HG03196 (cell line): ENCODE measurements at regions not wholly inside any gene's neighbourhood (a gene's known extent, or its start where the extent isn't known, plus 50 kb on each side); places are given as distances from the start of the nearest gene placed in this dataset.
"Not testable (repeated sequence)": the region's sequence is repeated elsewhere in the genome, so short reads cannot be mapped to it uniquely, and the experiment has no call there.

Experiments used
- ATAC-seq: cut with Tn5 transposase; IDR thresholded peaks from one replicate; pipeline ENCODE4 v1.9.1; 2021; ENCODE audit not compliant: unreplicated experiment

GRCh38 chr12:9313479-9313878, 105.3 kb upstream of the PZP start:
- ATAC-seq = not testable (repeated sequence)

DNA sequence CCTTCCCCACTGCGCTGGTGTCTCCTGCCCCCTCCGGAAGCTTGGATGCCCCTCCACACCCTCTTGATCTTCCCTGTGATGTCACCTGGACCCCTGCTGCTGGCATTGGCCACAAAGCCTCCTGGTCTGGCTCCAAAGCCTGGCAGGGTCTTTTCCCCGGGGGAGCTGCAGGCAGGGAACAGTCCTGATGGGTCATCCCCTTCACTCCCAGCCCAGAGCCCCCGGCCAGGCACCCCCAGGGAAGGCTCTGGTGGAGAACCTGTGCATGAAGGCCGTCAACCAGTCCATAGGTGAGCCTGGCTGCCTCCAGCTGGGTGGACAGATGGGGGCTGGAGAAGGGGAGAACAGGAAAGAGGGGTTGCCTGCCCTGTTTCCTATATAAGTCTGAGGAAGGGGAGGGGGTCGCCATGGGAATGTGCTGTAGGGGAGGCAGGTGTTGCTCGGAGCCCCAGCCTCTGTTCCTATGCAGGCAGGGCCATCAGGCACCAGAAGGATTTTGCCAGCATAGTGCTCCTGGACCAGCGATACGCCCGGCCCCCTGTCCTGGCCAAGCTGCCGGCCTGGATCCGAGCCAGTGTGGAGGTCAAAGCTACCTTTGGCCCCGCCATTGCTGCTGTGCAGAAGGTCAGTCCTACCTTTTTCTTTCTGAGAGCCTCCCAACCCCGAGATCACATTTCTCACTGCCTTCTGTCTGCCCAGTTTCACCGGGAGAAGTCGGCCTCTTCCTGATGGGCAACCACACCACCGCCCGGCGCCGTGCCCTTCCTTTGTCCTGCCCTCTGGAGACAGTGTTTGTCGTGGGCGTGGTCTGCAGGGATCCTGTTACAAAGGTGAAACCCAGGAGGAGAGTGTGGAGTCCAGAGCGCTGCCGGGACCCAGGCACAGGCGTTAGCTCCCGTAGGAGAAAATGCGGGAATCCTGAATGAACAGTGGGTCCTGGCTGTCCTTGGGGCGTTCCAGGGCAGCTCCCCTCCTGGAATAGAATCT, 104.5 kb upstream of the PZP start:
- ATAC-seq = not testable (repeated sequence)

GRCh38 chr12:9311454-9311853, 103.3 kb upstream of the PZP start:
- not testable (repeated sequence) for ATAC-seq

- not testable (repeated sequence) for ATAC-seq
Observed at GRCh38 chr12:9310645-9311044, 102.5 kb upstream of the PZP start.

- ATAC-seq = not testable (repeated sequence)
Observed at GRCh38 chr12:9309749-9310148, 101.6 kb upstream of the PZP start.

GRCh38 chr12:9308745-9309144, 100.5 kb upstream of the PZP start:
- not testable (repeated sequence) for ATAC-seq

DNA sequence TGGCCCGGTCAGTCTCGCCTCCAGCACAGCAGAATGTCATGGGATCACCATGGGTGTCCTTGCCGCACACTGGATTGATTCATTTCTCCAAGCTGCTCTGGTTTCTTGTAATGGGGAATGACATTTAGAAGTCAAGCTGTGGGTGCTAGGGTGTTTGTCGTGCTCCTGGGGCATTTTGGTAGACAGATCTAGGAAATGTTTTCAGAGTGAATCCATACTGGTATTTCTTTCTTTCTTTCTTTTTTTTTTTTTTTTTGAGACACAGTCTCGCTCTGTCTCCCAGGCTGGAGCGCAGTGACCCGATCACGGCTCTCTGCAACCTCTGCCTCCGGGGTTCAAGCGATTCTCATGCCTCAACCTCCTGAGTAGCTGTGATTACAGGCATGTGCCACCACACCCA, 100.0 kb upstream of the PZP start:
- ATAC-seq = not testable (repeated sequence)

DNA sequence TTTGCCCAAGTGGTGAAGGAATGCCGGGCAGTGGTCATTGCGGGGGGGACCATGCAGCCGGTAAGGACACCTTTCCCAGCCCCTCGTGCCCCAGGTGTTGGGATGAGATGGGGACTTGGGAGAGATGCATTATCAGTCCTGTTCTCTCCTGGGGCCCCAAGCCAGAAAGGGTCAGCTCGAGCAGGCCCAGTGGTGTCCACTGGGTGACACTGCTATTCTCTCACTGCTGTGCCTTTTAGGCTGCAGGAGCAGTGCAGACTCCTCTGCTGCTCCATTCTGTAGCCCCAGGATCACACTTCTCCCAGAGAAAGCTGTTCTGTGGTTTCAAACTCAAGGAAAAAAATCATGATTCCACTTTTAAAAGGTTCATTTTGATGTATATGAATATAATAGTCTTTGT, 99.1 kb upstream of the PZP start:
- ATAC-seq = not testable (repeated sequence)

DNA sequence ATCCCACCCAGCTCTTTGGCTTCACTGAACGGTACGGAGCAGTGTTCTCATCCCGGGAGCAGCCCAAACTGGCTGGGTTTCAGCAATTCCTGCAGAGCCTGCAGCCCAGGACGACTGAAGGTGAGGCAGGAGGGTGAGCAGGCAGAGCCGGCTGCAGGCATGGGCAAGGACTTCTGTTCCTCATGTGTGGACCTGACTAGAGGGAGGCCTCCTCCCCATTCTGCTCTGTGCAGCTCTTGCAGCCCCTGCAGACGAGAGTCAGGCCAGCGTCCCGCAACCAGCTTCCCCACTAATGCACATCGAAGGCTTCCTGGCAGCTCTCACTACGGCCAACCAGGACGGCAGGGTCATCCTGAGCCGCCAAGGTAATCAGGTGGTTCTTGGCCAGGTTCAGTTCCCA, 97.8 kb upstream of the PZP start:
- ATAC-seq = not testable (repeated sequence)

GRCh38 chr12:9304540-9304939, 96.3 kb upstream of the PZP start:
- not testable (repeated sequence) for ATAC-seq

- not testable (repeated sequence) for ATAC-seq
Observed at GRCh38 chr12:9295872-9296271, 87.7 kb upstream of the PZP start.

DNA sequence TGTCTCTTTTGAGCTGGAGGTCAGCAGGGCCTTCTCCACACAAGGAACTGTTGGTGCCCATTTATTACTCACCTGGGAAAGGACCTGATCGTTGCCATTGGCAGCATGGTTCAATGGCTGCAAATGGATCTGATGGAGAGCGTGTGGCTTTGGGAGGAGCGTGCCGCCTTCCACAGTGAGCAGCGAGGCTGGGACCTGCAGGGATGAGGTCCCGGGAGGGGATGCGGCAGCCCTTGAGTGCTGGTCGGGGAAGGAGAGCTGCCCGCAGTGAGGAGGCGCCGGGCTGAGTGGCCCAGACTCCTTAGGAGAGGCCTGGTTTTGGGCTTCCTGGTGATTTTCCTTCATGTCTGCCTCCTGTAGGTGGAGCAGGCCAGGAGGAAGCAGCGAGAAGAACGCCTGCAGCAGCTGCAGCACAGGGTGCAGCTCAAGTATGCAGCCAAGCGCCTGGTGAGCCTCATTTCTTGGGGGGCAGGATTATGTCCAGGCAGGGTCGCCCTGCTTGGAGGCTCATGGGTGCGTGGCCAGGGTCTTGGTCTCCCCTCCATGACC, 86.0 kb upstream of the PZP start:
- not testable (repeated sequence) for ATAC-seq

GRCh38 chr12:9293391-9293790, 85.2 kb upstream of the PZP start:
- ATAC-seq = not testable (repeated sequence)

DNA sequence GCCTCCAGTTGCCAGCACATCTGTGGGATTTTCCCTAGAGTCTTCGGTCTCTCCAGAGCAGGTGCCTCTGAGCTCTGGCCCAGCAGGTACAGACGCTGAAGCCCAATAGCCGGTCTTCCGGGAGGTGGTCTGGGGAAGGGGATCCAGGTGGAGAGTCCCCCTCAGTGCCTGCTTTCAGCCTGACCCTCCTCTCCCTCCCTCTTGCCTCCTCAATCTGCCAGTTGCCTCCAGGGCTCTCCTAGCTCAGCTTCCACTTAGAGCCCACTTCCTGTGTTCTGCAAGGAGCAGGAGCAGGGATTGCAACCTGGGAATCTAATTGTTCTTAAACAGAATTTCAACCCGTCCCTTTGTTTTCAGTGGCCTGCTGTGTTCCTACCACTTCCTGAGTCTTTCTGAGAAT, 81.8 kb upstream of the PZP start:
- ATAC-seq = not testable (repeated sequence)

DNA sequence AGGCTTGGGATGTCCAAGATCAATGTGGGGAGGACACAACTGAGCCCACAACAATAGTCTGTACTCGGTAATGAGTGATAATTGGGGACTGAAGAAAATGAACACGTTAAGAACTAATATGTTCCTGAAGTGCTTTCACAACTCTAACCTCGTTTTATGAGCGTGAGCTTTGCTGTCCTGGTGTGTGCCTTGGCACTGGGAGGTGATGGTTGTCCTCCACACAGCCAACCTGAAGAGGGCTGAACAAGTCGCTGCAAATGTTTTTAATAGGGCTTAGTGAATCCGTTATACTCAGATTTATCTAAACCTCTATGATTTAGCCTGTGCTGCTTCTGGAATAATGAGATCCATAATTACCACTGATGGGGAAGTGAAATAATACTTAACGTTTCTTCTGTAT, 76.5 kb upstream of the PZP start:
- ATAC-seq = peak; percentile 9

DNA sequence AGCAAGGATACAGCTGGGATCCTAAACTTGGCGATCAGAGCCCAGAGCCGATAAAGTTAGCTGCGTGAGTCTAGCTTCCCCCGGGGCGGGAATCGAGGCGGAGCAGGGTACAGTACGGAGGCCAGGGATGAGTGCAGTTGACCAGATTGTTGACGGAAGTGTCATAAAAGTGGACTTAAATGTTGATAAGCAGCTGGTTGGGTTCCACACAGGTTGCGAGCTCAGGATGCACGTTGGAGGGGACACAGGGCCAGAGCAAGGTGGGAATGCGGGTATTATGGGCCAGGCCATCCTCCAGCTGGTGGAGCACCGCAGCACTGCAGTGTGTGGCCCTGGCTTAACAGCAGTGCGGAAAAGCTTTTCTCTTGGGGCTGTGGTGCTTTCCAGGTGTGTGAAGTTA, 76.0 kb upstream of the PZP start:
- ATAC-seq = peak; percentile 40

- ATAC-seq = peak; percentile 82
Observed at GRCh38 chr12:9283346-9284095, 75.3 kb upstream of the PZP start.

- no peak for ATAC-seq
Observed at GRCh38 chr12:9276990-9277389, 68.8 kb upstream of the PZP start.

- ATAC-seq = no peak
Observed at GRCh38 chr12:9273276-9273675, 65.1 kb upstream of the PZP start.

DNA sequence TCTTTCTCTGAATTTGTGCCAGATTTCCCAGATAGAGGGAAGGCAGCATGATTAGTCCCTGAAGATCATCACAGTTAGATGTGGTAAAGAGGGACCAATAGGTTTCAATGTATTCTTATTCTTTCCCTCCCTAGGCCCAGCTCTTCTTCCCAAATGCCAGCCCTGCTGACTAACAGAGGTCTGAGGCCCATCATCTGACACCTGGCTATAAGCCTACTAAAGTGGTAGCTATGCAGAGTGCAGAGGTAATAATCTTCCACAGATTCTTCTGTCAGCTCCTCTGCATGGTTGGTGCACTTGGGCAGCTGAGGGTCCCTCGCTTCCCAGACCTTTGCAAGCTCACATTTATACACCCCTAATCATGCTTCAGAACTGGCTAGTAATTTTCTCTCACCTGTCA, 63.7 kb upstream of the PZP start:
- no peak for ATAC-seq

GRCh38 chr12:9264546-9264945, 56.4 kb upstream of the PZP start:
- ATAC-seq = no peak

DNA sequence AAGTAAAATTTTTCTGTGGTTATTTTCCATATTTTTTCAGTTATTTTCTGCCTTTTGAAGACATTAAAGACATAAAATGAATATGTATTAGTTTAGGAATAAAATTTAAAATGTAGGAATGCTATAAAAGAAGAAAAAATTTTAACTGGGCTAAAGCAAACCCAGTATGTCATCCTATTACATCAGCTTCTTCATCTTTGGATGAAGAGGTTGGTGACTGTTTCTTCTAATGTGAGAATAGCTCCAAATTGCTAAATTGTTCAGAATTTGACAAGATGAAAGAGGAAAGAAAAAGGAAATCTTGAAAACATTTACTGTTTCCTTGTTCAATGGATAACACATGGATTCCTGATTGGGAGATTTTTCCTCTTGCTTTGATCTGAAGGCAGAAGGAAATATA, 52.7 kb upstream of the PZP start:
- no peak for ATAC-seq
